Liver (tissue), 3 donors: ENCODE measurements at regions not wholly inside any gene's neighbourhood (a gene's known extent, or its start where the extent isn't known, plus 50 kb on each side); places are given as distances from the start of the nearest gene placed in this dataset.

Source experiments
- ATF3 ChIP-seq: IDR thresholded peaks from 2 replicates; pipeline ENCODE4 v1.6.1; 2016; ENCODE audit warnings: antibody characterized with exemption
- CTCF ChIP-seq: fragments of 150-350 bp; IDR thresholded peaks from 2 replicates; pipeline ENCODE4 v1.5.1; 2017; ENCODE audit warnings: improper control_type of control experiment, low read depth, low read length; ENCODE audit not compliant: missing input control
- EGR1 ChIP-seq, 2 donors: IDR thresholded peaks; 2 replicates each; pipeline ENCODE4 v1.6.1; 2016 to 2018; ENCODE audit warnings: antibody characterized with exemption in 2 of 2, low read depth in 2 of 2
- HNF4G ChIP-seq: IDR thresholded peaks from 2 replicates; pipeline ENCODE4 v1.6.1; 2016; ENCODE audit warnings: antibody characterized with exemption
- RAD21 ChIP-seq, 2 donors: IDR thresholded peaks; 2 replicates each; pipeline ENCODE4 v1.6.1; 2016; ENCODE audit warnings: antibody characterized with exemption in 2 of 2, mild to moderate bottlenecking in 2 of 2
- REST ChIP-seq: IDR thresholded peaks from 2 replicates; pipeline ENCODE4 v1.6.1; 2016; ENCODE audit warnings: antibody characterized with exemption, mild to moderate bottlenecking
- RXRA ChIP-seq, 2 donors: IDR thresholded peaks; 2 replicates each; pipeline ENCODE4 v1.6.1; 2017 to 2018; ENCODE audit warnings: antibody characterized with exemption in 2 of 2, mild to moderate bottlenecking in 1 of 2
- TAF1 ChIP-seq: conservative IDR thresholded peaks from 2 replicates; pipeline ENCODE4 v1.6.1; 2016; ENCODE audit warnings: antibody characterized with exemption, mild to moderate bottlenecking
- donor health status: healthy.
- donor health status: healthy.

GRCh38 chr2:156125018-156125417 is 207.5 kb downstream of the NR4A2 start:
- TF ChIP-seq CTCF: no peak
- no peak for TF ChIP-seq RXRA (IDR thresholded peaks at IDR 0.05)
- no peak for TF ChIP-seq EGR1 (IDR thresholded peaks at IDR 0.05; ENCODE audit: low read depth in 2 of 2)
- no peak for TF ChIP-seq TAF1
- no peak for TF ChIP-seq ATF3
- no peak for TF ChIP-seq HNF4G
- no peak for TF ChIP-seq RAD21 (IDR thresholded peaks at IDR 0.05)
- TF ChIP-seq REST: no peak
